HL-60/S4 treated with phorbol 12-myristate 13-acetate at 8.2 ng/mL for 4 days and 3 days (cell line): ENCODE measurements at regions not wholly inside any gene's neighbourhood (a gene's known extent, or its start where the extent isn't known, plus 50 kb on each side); places are given as distances from the start of the nearest gene placed in this dataset.

Experiments
- in situ Hi-C: fragments of 300-500 bp; cut with MboI; formaldehyde crosslinking; loops from 2 replicates; pipeline ENCODE4 v1.15.0; 2022; ENCODE audit warnings: low sequenced_read_pairs

DNA sequence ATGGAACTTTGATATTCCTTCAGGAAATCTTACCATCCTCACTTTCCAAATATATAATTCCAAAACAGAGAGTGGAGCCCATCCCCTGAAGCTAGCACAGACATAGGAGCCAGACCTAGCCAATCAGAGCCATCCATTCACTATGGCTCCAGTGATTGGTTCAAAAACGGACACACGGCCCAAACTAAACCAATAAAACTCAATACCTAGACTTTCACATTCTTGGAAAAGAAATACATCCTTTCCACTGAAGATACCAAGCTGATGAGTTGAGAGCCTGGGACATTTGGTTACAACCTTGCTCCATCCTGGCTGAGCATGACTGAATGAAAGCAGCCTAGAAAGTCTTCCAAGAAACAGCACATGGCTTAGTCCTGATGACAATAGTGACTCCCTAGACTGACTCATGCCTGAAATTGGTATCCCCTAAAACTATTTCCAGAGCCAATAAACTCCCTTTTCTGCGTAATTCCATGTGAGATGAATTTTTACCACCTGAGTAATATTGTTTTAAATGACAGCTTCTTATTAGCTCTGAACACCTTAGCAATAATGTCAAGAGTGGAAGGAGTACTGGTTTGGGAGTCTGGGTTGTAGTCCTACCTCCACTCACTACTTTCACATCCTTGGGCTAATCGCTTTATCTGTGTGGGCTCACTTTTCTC lies 189.6 kb upstream of the LNX1 start:
- in situ Hi-C loops, result no loop called here

DNA sequence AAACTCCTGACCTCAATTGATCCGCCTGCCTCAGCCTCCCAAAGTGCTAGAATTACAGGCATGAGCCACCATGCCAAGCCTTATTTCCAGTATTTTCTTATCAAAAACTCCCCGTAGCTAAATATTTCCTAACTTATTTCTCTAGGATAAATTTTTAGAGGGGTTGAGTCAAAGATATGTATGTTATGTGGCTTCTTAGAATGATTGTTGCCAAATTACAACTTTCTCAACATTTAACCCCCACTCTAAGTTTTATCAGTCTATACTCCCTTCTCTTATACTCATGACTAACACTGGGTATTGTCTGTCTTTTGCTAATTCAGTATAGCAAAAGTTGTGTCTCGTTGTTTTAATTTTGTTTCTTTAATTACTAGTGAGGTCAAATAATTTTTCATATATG lies 187.7 kb upstream of the LNX1 start:
- in situ Hi-C loops, result no loop called here

- in situ Hi-C loops, result no loop called here
Measured at GRCh38 chr4:53778155-53778554, 186.9 kb upstream of the LNX1 start.

DNA sequence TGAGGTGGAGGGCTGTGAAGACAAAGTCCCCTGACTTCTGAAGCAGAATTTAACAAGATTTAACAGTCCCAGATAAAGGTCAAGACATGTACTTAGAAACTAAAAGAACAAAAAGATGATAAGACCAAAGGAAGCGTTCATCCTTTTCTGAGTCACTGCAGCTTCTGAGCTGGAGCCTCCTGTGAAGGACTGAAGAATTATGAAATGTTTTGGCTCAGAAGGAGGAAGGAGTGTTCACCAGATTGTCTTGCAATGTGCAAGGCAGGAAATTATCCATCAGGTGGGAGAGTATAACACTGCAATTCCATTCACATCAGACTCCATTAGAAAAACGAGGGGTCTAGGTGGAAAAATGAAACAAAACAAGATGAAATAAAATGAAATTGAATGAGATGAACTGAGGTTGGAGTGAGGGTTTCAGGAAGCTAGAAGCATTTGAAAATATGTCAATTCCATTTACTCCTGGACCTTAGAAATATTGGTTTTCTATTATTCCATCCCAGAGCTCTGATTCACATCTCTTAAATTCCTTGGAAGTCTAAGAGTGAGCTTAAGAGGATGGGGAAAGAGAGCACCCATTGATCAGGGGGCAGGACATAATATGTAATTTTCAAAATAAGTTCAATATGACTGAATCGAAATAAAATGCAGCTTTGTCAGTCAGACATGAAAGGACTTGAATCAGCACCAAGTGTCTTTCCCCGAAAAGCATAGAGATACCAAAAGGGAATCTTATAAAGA lies 186.1 kb upstream of the LNX1 start:
- in situ Hi-C loops, result no loop called here

DNA sequence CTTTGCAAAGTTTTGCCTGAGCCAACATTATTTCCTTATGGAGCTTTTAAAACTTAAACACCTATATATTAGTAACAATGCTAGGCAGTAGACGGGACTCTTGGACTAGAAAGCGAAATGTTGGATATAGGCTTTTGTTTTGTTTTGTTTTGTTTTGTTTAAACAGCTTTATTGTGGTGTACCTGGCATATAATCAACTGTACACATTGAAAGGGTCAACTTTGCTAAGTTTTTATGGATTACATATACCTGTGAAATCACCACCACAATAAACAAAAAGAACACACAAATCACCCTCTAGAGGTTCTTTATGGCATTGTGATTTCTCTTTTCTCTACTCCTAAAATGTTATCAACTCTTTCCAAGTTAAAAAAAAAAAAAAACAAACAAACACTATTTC lies 184.9 kb upstream of the LNX1 start:
- in situ Hi-C loops, result no loop called here

- in situ Hi-C loops, result no loop called here
Measured at GRCh38 chr4:53775381-53775780, 184.1 kb upstream of the LNX1 start.

- in situ Hi-C loops, result no loop called here
Measured at GRCh38 chr4:53771326-53771725, 180.0 kb upstream of the LNX1 start.

DNA sequence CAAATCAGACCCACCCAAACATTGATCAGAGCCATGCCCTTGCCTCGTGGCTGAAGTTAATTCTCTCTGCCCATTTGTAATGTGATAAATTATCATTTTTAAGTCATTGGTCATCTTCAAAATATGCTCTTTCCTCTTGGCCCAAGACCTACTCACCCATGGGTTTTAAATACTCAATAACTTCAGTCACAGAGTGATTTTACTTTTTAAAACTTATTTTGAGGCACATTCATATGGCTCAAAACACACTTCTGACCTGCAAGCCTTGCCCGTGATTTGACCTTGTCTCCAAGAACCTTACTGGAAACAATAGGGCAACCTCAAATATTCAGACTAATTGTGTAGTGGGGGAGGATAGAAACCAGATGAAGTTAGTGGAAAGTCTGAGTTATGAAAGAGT lies 176.2 kb upstream of the LNX1 start:
- in situ Hi-C loops, result no loop called here

DNA sequence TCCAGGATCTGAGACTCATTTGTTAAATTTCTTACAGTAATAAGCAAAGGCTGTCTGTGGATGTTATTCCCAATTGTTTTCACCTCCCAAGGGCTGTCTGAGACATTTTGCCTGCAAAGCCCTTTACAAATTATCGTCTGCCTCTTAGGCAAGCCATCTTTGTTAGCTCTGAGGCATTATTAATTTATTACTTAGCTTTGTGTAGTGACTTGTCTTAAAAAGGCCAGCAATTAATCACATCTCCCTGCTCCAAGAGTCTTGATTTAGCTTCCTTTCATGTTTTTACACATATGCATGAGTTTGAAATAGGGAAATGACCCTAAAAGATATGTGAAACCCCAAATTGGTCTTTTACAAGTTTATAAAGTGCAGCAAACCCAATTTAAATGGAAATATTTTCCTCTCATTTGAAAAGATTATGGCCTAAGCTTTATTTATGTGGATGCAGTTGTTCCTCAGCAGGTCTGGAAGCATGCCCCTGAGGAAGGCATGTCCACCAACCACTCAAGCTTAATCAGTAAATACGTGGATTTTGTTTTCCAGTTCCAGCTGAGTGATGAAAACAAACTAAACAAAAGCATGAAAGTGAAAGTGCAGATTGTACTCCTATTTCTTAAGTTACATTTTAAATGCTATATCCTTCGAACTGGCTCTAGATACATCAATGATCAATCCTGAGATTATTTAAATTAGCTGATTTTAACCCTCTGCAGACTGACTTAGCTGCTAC lies 173.6 kb upstream of the LNX1 start:
- in situ Hi-C loops, result no loop called here

DNA sequence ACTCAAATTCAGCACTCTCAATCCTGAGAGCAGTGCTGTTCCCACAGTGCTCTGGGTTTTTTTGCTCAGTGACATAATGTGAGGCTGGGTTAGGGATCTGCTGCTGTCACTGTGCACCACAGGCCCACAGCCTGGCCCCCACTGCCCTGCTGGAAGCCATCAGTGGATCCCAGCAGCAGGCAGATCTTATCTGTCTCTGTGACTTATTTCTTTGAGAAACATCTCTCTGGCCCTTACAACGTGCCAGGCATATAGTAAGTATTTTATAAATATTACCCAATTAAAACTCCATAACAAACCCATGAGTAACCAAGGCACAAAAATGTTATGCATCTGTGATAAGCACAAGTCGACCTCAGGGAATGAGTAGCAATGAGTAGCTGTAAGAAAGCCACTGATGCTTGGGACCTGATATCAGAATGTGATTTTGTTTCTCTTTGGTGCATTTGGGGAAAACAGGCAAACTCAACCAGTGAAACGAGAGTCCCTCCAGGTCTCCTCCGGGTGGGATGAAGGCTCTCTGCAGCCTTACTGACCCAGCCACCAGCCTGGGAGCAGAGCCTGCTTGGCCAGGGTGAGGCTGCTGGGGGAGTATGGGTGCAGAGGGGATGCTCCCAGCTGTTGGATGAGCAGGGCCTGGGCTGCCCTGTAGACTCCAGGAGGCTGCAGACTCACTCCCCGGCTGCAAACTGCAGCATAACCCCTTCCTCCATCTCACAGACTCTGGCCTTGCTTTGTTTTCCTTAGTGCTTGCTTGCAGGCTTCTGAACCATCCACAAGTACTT lies 172.7 kb upstream of the LNX1 start:
- in situ Hi-C loops, result no loop called here

- in situ Hi-C loops, result no loop called here
Measured at GRCh38 chr4:53755656-53756055, 164.4 kb upstream of the LNX1 start.

- in situ Hi-C loops, result no loop called here
Measured at GRCh38 chr4:53752124-53752523, 160.8 kb upstream of the LNX1 start.

DNA sequence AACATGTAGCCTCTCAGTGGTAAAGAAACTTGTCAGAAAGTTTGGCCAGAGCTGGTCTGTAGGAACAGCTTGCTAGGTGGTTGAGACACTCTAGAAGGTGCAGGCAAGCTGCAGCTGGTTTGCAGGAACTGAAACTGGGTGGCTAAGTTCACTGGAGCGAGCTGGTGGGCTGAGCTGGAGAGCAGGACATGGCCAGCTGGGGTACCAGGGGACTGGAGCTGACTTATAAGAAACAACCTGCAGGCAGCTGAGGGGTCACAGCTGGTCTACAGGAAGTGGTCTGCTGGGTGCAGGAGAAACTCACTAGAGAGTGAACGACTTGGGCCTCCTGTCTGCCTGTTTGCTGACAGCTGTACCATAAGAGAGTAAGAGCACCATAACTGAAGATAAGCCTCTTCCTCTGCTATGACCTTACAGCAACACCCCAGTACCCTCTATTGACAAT lies 157.1 kb upstream of the LNX1 start:
- in situ Hi-C loops, result no loop called here

DNA sequence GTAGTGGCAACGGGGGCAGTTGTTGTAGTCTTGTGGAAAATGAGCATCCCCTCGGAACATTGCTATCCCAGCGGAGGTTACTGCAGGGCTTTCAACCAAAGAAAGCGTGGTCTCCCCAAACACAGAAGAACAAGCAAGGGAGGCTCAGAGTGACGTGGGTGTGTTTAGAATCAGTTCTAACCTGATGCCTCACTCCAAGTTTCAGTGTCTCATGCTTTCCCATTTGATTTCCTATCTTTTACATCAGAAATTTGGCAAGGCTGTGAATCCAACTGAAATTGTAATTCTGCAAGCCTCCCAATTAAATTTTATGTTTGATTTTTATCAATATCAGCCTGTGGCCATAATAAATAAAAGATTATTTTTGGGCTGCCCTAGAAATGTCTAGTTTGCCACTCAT lies 156.1 kb upstream of the LNX1 start:
- in situ Hi-C loops, result no loop called here

DNA sequence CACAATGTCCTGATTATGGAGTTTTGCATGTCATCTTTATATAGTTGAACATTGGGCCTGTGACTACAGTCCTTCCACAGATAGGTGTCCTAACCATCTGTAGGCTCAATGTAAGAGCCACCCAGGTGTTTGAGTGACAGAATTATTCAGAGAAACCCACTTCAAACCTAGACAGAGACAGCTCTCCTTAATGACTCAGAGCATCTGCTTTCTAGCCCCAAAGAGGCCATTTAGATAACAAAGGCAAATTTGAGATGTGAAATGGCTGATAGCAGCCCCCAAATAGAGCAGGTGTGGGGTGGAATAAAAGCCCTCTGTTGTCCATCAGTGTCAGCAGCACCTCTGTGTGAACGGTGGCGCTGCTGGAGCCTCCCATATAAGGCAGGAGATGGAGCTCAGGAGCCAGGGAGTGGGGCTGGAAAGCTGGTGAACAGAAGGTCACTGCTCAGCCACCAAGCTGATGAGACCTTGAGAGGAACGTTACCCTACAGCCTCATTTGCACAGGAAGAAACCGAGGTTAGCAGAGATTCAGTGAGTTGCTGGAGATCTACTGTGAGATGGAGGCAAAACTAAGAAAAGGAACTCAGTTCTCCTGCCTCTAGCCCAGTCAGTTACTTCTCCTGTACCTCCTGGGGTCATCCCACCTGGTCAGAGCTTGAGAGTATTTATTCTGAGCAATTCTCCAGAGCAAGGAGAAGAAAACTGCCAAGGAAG lies 153.3 kb upstream of the LNX1 start:
- in situ Hi-C loops, result no loop called here

- in situ Hi-C loops, result no loop called here
Measured at GRCh38 chr4:53734584-53735353, 143.5 kb upstream of the LNX1 start.

GRCh38 chr4:53734182-53734581 lies 142.9 kb upstream of the LNX1 start:
- in situ Hi-C loops, result no loop called here

- in situ Hi-C loops, result no loop called here
Measured at GRCh38 chr4:53732661-53733060, 141.4 kb upstream of the LNX1 start.

GRCh38 chr4:53730031-53730805 lies 138.9 kb upstream of the LNX1 start:
- in situ Hi-C loops, result no loop called here
